NCI-H69 (cell line): ENCODE measurements at regions not wholly inside any gene's neighbourhood (a gene's known extent, or its start where the extent isn't known, plus 50 kb on each side); places are given as distances from the start of the nearest gene placed in this dataset.

Experiments used
- DNase-seq: peaks from one replicate; lab custom pipeline; 2025; lab: John Stamatoyannopoulos, UW

DNA sequence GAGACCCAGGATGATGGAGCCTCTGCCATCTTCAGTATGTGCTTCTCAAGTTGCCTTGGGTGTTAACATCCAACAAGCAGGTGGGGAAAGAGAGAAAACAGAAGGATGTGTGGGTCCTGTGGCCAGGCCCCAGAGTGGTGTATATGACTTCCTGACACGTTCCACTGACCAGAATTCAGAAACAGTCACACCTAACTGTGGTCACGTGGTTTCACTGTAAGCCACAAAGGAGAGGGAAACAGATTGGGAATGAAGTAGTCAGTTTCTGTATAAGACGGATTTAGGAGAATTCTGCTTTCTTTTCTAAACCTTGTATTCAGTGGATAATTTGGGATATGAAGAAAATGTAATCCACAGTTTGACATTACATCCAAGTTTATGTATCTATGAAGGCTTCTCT, 454.1 kb upstream of the IL12A start:
- DNase-seq: no peak

DNA sequence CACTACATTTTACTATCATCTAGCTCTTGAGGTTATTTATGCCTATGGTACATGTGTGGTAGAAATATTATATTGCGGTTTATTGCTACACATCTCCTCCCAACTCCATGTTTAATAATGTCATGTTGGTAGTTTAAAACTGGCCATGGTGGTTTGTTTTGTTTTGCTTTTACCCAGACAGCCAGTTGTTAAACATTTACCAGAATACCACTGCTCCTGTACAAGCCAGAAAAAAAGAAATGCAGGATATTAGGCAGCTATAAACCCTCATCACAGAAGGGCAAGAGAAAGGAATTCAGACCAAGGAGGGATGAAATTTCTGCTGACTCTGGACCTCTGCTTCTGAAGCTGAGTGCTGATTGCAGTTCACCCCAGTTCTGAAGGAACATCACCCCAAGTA, 451.8 kb upstream of the IL12A start:
- no peak for DNase-seq

DNA sequence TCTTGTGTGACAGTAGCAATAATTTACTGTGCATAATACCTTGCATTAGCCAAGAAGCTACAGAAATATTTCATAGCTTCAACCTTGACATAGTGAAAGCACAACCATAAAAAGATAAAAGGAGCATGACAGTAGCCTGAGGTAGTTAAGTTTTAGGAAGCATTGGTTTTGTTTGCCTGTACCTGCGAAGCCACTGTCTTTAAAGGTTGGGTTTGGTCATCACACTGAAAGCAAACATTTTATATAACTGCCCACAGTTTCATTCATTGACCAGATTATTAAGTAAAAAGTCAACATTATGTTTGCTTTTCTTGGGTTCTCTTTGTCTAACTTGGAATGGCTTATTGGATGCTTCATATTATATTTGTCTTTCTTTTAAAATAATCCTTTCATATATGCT, 450.1 kb upstream of the IL12A start:
- DNase-seq: peak; percentile 70

DNA sequence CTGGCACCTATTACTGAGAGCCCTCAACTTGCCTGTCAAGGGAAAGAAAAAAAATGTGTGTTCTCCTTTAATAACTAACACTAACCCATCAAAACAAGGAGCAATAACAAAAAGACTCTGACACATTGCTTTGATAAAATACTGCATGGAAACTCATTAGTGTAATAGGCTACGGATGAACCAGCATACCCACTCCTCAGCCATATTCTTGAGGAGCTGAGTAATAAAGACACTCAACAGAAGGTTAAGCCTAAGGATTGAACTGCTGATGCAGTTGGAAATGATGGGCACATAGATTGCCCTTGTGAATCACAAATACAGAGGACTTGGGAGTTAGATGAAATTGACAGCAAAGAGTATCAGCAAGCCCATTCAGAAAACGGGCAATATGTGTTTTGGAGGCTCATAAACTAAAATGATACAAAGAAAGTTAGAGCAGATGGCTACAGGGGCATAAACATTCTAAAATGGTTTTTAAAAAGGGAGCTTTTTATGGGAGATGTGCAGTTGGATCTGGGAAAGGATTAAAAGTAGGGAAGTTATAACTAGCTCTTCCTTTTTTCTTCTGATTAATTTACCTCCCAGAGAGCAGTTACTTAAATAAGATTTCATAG, 447.6 kb upstream of the IL12A start:
- DNase-seq: peak; percentile 75

DNA sequence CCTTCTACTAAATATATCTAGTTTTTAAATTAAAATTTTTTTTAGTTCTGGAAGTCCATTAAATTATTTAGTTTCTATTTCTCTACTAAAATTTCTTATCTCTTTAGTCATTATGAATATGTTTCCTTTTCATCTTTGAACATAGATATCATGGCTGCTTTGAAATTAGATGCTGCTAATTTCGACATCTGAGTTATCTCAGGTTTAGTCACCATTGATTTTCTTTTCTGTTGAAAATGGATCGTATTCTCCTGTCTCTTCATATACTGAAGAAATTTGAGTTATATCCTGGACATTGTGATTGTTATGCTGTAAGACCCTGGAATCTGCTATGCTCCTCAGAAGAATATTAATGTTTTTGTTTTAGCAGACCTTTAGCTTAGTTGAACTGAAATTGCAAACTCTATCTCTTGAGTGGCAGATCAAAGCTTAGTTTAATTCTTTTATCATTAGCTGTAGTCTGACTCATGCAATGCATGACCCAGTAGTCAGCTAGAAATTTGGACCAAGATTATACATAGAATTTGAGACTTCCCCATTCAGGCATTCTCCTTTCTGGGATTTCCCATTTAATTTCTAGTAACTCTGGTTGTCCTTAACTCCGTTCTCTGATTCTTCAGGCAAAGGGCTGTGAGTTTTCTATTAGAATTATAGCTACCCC, 439.8 kb upstream of the IL12A start:
- no peak for DNase-seq

DNA sequence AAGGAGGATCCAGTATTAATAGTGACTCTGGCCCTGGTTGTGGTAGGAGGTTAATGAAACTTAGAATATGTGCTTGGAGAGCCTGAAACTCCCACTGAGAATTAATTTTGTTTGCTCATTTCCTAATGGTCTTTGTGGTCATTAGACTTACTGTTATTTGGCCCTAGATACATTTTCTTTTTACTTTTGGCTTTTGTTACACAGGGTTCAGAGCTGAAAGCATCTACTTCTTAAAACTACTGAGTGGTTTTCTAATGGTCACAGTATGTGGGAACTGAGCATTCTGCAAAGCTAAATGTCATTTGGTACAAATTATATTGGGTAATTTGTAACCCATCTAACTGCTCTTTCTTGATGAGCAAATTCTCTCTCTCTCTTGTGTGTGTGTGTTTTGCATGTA, 433.4 kb upstream of the IL12A start:
- DNase-seq: no peak

DNA sequence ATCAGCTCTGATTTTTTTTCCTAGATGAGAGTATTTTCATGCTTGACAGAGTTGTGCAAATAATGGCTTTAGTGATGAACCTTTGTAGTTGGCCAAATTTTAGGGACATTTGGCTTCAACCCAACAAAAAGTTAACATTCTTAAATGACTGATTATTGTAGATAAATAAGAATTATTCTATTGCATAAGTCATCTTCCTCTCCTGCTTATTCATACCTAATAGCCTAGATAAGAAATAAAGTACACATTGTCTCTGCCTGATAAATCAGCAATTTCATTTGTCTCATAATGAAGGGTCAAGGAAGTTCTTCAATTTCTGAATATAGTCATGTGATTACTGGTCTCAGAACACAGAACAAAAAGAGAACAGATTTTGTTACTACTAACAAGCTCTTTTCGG, 428.9 kb upstream of the IL12A start:
- DNase-seq: peak; percentile 46

DNA sequence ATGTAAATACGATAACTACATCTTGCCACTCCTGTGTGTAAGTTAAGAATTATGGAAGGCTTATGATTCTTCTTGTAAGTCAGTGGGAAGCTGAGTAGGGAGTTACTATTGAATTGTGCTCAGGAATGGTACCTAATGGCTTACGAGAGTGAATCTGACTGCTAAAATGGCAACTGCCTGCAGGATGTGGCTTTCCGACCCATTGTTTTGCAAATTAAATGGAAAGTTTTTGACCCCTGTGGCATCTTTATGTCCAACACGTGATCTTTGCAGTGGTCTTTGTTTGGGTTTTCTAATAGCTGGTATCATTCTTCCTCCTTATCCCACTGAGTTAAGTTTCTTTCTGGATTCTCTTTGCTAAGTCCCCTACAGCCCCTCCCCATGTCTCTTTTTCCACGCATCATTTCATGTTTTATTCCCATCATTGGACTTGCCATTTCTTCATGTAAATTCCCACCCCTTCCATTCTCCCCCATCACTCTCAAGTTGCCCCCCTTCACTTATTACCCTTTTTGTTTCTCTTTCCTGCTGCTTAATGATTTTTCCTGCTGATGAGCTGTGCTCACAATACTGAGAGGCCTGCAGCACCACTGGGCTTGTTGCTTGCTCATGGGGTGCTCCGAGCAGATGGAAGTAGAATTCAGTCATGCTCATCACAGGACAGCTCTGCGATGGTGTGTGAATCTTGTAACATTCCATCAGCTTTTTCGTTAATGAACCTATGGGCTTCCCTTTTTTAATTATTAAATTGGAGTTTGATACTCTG, 428.2 kb upstream of the IL12A start:
- peak; percentile 26 for DNase-seq

DNA sequence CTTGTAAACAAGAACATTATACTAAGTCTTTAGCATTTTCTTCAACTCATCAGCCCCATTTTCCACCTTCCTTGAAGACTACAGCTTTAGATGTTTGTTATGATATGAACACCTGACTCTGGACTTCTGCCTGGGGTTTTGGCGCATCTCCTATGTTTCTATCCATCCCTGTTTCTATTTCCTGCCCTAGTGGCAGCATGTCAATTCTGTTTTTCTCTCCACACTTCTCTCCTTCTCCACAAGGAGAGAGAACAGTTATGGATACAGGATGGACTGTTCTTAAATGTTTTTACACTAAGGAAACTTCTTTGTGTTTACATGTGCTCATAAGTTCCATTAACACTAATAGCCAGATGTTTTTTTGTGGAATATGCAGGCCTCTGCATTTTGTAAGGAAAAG, 423.3 kb upstream of the IL12A start:
- no peak for DNase-seq

DNA sequence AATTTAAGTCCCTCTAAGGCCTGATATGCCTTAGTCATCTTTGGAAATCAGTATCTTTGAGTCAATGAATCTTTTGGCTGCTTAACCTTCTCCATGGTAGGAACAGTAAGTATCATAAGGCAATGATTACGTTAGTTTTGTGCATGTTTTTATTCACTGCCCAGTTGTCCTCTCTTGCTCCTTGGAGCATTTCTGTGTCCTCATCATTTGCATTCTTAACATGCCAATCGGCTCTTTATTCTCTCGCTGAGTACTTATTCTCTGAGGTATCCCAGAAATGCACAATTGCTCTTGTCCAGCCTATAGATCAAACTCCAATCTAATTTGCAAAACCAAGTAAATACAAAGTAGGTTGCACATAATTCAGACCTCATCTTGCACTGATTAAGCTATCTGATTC, 405.0 kb upstream of the IL12A start:
- no peak for DNase-seq

DNA sequence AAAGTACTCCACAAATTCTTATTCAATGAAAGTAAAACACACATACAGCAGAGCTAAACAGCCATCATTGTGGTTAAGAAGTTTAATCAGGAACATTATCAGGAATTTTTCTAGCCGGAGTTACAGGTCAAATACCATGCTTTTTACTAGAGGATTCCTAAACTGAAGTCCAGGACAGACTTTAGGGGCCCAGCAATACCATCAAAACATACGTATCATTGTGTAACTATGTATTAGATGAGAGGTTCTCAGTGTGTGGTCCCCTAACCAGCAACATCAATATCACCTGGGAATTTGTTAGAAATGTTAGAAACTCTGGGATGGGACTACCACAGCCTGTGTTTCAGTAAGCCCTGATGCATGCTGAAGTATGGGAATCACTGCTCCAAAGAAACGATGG, 404.2 kb upstream of the IL12A start:
- DNase-seq: no peak

DNA sequence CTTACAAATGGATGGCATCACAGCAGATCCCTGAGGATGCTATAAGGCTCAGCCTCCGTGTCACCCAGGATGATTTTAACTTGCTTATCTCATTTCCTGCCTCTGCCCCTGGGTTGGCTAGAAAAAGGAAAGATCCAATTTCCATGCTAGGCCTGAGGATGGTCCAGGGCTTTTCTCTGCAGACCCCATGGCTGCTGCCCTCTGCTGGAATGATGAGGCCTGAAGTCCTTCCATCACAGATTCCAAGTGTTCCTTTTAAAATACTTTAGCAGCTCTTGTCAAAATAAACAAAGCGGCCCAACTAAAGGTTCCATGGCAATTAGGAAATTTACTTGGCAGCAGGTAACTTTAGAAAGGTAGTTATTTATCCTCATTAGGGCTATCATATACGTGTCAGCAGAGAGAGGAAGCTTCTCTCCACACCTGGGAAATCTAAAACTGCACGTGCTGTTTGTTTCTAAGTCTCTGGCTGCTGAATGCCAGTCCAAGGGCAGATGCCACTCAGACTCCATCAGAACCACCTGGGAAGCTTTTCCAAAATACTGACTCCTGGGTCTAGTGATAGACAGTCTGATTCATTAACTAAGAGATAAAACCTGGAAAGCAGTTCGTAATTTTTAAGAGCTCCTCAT, 401.9 kb upstream of the IL12A start:
- DNase-seq: peak; percentile 81

DNA sequence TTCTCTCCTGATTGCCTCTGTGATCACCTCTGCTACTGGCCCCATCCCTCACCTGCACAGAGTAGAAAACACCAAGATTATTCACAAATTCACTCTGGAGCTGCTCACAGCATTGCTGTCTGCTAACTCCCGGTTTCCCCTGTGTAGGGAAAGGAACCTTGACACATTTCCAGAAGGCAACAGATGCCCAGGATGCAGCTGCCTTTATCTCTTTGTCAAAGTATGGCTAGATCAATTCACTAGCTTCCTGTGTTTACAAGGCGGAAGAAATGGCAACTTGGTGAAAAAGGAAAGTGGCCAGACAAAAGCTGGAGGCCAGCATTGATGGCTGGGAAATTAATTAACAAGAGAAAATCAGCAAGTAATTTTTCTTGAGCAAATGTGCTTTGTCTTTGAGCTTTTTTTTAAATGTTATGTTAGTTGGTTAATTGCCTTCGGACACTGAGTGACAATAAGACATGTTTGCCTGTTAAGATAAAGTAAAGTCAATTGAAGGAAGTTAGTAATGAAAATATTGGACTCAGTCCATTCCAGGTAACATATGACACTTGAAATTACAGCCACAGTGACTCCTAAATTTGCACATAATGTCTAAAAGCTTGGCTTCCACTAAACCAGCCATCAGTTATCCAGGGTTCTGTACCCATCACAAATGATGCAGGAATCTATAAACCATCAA, 394.6 kb upstream of the IL12A start:
- DNase-seq: peak; percentile 76

DNA sequence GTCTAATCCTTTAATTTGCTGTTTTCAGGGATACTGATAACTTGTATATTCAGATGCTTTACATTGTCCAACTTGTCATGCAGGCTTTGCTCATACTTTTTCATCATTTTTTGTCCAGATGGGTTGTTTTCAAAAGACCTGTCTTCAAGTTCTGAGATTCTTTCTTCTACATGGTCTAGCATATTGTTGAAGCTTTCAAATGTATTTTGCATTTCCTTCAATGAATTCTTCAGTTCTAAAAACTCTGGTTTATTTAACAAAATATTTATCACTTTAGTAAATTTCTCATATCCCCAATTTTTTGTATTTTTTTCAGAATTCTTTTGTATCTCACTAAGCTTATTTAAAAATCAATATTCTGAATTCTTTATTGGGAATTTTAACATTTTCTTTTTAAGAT, 388.3 kb upstream of the IL12A start:
- no peak for DNase-seq

DNA sequence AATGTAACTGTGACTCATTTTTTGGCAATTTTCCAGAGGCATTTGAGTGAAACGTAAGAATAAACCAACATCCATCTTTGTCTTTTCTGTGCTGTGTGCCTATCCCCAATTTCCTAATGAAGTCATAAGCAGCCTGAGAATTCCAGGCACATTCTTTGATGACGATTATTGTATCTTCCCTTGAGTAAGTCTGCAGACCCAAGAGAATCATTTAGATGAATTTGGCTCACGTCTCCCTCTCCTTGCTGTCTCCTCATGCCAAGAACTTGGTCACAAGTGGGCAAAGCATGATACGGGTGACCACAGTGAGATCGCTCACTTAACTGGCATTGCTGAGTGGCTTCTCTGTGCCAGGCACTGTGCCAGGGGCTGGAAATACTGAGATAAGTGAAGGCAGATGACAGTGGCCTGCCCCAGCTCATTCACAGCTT, 384.5 kb upstream of the IL12A start:
- peak; percentile 24 for DNase-seq

DNA sequence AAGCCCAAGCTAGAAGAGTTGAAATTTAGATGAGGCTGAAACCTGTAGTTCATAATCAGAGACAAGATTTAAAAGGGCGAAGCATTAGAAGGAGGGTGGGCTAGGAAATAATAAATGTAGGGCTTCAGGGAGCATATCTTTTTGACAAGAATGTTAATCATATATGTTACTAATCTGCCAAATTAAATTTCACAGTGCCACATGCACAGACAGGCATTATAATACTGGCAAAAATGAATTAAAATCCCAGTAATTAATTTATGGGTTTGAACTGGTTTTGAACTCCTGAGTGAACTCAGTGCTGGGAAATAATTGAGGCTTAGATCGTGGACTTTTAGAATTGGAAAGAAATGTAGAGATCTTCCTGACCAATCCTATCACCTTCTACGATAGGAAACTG, 383.5 kb upstream of the IL12A start:
- no peak for DNase-seq

DNA sequence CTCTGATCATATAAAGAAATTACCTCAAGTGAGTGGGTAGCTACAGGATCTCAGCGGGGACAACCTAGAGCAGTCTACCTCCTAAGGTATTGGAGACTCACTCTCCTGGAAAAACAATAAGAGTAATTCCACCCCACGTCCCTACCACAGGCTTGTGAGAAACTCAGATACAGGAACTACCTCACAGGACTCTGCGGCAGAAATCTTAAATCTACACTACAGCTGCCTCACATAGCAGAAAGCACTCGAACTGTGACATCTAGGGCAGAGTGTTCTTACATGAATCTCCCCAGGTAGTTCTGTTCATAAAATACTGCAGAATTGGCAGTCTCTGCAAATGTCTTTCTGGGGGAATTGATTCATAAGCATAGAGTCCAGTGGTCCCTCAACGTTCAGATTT, 382.9 kb upstream of the IL12A start:
- DNase-seq: no peak

DNA sequence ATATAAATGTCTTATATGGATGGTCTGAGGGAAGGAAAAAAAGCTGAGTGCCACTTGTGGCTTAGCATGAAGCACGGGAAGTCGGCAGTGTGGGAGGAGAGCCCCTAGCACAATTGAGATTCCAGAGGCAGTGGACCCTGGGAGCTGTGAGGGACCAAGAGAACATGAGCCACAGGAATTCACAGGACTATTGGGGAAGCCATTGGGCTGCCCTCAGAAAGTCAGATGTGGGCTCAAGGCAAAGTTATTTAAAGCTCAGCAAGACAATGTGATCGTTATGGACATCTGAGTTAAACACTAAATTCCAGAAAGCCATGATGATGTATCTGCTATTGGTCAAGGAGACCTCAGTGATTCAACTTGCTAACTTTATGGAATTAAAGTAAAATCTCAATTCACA, 380.8 kb upstream of the IL12A start:
- DNase-seq: no peak

DNA sequence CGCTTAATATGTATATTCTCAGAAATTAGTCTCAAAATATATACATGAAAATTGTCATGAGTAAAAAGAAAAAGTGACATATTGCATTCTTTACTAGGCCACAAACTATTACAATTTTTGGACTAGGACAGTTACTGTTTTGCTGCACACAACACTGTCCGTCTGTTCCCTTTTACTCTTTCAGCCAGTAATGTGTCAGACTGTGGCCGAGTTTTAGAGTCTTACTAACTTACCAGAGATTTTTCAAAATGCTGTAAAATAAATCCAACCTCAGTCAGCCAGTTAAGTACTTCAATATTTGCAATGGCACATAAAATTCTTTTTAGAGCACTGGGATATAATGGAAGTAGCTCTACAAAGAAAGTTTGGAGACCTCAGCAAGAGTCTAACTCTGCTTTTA, 380.3 kb upstream of the IL12A start:
- no peak for DNase-seq

DNA sequence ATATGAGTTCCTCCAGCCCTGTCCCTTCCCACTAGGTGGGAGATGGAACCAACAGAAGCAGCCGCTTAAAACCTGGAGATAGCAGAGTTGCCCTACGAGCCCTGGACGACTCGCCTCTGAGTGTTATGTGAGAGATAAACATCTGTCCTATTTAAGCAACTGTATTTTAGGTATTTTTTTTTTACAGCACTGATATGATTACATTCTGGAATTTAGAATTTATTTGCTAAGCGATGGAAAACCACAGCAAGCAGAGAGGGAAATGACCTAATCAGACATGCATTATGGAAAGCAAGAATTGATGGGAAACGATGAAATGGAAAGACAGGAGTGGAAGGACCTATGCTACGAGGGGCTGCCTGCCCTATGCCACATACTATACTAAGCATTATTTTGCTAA, 379.0 kb upstream of the IL12A start:
- no peak for DNase-seq

DNA sequence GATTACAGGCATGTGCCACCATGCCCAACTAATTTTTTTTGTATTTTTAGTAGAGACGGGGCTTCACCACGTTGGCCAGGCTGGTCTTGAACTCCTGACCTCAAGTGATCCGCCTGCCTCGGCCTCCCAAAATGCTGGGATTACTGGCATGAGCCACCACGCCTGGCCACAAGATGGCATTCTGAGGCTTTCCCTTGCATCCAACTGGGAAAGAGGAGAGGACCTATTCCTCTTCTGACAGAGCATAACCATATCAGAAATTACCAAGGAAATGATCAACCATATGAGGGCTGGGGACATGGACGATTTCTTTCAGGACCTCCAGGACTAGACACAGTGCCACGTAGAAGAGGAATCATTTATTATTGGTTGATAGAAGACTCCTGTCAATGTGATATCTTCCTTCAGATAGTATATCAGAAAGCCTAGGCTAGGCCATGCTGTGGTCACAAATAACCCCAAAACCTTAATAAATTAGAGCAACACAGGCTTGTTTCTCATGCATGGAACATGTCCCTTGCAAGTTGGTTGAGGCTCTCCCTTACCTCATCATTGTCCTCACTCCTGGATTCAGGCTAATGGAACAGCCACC, 372.3 kb upstream of the IL12A start:
- peak; percentile 63 for DNase-seq

DNA sequence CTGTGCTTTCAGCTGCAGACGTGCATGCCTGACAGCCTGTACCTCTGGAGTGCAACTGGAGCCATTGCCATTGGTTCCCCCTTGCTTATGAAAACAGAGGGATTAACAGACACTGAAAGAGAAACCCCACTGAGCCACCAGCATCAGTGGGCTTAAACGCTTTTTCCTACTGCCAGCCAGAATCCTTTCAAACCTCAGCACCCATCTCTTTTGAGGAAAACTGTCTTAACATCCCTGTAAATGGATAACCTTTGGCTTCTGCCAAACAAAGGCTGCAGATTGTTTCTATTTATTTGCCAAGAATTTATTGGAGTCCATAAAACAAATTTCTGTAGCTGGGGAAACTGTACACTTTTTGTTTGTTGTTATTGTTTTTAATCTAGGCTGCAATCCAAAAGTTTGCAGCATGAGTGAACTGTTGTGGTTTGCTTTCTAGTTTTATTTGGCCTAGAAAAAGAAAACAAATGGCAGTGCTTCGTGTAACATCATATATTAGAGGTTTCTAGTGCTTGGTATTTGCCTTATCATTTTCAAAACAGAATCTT, 369.2 kb upstream of the IL12A start:
- peak; percentile 79 for DNase-seq
